Stimulated activated CD8-positive, alpha-beta memory T cell treated with anti-CD3 and anti-CD28 coated beads, Interleukin-4, amount 100 ng/mL, for 1 hour (primary cell): ENCODE measurements at regions not wholly inside any gene's neighbourhood (a gene's known extent, or its start where the extent isn't known, plus 50 kb on each side); places are given as distances from the start of the nearest gene placed in this dataset.

ENCODE experiments used
- DNase-seq, 2 donors: peaks; one replicate each; pipeline ENCODE4 v3.0.0-alpha.2; 2020; ENCODE audit warnings: low read depth in 2 of 2, low spot score in 1 of 2

DNA sequence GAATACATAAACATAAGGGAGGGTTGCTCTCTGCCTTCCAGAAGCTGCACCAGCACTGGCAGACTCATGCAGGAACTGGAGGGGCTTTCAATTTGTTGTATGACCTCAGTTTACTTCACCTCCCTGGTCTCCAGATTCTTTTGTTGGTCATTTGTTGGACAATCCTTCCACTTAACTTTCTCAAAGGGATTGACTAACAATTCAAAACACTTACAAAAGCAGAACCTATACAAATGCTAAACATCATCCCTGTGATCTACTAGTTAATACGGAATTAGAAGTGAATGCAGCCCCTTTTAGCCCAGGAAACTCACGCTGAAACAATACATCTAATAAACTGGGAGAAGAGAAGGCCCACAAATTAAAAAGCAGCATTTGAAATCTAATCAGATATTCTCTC lies 404.6 kb upstream of the BRINP1 start:
- no peak for DNase-seq

DNA sequence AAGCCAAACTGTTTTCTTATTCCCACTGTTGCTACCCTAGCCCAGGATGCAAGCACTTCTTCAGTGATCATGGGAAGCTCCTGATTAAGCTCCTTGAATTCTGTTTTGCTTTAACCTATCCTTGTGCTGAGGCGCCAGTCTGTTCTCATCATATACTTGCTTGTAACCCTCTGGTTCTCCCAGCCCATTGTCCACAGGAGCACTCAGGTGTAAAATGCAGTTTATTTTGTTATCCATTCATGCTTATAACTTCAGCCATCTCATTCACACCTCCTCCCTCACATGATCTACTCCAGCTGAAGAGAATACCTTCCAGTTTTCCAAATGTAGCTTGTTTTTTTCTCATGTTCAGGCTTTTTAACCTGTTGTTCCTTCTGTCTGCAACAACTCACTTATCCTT lies 402.1 kb upstream of the BRINP1 start:
- DNase-seq, result no peak

- no peak for DNase-seq
Measured at GRCh38 chr9:119768266-119768665, 399.0 kb upstream of the BRINP1 start.

GRCh38 chr9:119765632-119766175 lies 396.5 kb upstream of the BRINP1 start:
- DNase-seq, result no peak

GRCh38 chr9:119763260-119763659 lies 394.0 kb upstream of the BRINP1 start:
- no peak for DNase-seq

DNA sequence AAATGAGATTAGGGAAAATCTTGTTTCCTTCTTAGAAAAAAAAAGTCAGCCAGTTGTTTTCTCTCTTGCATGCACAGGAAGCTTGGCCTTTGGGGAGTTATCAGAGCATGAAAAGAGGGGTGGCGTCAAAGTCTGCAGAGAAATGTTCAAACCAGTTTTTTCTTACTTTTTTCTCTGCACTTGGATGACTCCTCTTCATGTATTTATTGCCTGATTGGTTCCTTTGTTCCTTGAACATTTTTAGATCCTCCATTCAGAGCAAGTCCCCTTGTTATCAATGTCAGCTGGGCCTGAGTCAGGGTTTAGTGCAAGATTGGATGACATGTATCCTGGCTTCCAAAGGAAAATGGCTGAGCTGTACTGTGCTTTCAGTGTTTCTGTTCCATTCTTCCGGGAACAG lies 392.6 kb upstream of the BRINP1 start:
- DNase-seq, result no peak

DNA sequence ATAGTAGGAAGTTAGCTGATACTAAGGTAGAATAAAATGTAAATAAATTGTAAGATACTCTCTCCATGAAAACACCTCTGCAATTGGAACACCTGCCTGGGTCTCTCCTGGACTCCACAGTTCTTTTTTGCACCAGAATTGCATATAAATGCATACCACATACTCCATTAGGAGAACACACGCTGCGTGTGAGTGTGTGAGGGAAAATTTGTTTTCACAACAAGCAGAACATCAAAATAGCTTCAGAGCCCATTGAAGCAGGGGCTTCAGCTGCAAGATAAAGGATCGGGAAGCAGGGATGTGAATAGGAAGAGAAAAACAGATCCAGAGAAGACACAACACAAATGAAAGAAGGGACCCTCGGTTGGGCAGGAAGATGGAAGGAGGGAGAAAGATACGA lies 389.8 kb upstream of the BRINP1 start:
- DNase-seq, result no peak

- no peak for DNase-seq
Measured at GRCh38 chr9:119758241-119758640, 389.0 kb upstream of the BRINP1 start.

GRCh38 chr9:119739476-119739875 lies 370.2 kb upstream of the BRINP1 start:
- no peak for DNase-seq

DNA sequence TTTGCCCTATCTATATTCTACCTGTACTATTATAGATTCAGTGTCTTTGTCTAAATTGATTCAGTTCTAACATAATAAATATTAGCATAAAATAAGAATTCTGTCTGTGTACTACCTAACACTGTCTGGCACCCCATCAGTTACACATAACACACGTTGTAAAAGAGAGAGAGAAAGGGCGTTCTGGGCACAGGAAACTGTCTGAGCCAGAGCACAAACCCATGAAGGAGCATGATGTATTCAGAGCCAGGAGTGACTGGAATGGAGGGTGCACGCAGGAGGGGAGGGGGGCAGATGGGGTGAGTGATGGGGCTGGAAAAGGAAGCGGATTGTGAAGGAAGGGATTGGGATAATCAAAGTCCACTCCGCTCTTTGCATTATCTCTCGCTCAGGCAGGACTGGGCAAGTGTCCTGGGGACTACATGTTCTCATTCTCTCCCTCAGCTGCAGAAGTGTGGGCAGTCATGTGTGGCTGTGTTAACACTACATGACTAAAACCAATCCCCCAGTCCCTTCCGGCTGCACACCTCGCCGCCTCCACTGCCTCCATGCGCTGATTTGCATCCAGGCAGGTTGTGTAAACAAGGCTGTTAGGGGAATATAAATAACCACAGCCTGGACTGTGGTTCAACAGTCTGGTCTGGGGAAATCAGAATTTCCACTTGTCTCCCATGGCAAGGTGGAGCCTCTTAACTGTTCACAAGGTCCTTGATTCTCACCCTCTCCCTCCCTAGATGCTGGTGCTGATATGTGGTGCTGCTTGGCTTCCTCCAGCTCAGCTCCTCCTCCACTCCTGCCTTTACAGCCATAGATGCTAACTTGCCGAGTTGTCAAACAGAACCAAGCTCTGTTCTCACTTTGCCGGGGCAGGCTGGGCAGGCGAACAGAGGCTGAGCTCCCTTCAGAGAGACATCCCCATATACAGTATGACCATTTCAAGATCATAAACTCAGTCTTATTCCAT lies 367.5 kb upstream of the BRINP1 start:
- DNase-seq, result no peak

- DNase-seq, result no peak
Measured at GRCh38 chr9:119727988-119728387, 358.8 kb upstream of the BRINP1 start.

GRCh38 chr9:119726035-119726434 lies 356.8 kb upstream of the BRINP1 start:
- DNase-seq, result no peak

GRCh38 chr9:119722384-119722783 lies 353.1 kb upstream of the BRINP1 start:
- no peak for DNase-seq

- no peak for DNase-seq
Measured at GRCh38 chr9:119712325-119712724, 343.1 kb upstream of the BRINP1 start.

DNA sequence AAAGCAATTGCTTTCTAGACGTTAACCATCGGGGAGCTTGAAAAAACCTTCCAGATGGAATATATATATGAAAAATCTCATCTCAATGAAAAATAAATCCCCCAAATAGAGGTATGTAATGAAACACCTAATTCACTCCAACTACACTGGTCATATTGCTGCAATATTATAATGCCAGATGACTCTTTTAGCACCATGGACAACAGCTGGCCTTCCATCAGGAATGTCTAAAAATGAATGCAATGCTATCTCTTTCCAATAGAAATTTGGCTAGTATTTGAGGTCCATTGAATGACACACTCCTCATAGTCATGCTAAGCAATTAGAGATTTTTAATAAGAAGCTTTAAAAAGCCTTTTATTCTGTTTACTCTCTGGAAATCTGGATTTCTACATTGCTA lies 340.2 kb upstream of the BRINP1 start:
- no peak for DNase-seq

DNA sequence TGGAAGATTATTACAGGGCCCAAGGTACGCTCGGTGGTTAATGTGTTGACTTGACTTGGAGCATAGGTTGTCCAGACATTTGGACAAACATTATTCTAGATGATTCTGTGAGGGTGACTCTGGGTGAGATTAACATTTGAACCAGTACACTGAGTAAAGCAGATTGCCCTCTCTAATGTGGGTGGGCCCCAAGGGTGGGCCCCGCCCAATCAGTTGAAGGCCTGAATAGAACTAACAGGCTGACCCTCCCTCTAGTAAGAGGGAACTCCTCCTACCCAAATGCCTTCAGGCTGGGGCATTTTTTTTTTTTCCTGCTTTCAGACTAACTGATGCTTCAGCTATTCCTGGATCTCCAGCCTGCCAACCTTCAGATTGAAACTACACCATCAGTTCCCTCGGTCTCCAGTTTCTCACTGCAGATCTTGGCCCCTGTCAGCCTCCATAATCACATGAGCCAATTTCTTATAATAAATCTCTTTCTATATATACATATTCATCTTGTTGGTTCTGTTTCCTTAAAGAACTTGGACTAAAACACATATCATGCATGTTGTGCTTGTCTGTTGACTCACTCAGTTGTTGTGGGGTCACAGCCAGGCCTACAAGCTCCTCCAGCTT lies 338.1 kb upstream of the BRINP1 start:
- no peak for DNase-seq

DNA sequence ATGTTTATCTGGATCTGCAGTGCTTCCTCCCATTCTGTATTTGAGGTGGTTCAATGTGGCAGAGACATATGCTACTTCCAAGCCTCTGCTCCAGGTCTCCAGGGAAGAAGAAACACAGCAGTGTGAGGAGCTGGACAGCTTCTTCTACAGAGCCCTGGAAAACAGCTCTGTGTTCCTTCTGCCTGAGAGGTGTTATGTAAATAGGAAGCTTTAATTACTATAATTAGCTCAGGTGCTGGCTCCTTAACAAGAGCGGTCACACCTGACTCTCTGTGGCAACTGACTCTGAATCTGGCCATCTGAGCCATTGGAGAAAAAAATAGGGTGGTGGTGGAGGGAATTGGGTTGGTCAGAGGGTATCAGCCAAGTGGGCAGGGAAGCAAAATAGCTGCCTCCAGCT lies 332.4 kb upstream of the BRINP1 start:
- DNase-seq, result no peak

GRCh38 chr9:119698535-119698934 lies 329.3 kb upstream of the BRINP1 start:
- no peak for DNase-seq

- DNase-seq, result no peak
Measured at GRCh38 chr9:119697996-119698395, 328.8 kb upstream of the BRINP1 start.

DNA sequence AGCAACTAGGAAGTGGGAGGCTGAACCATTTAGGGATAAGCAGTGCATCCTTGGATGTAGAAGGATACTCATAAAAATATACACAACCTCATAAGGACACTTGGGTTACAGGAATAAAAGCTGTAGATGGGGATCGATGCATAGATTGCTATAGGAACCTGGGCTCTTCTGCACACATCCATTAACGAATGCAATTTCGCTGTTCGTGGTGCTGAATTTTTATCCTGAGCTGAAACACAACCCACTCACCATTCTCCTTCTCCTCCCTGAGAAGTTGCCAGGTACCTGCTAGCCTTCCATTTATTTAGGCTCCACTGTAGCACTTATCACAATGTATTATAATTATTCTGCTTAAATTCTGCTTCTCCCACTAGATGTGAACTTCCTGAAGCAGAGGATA lies 320.6 kb upstream of the BRINP1 start:
- DNase-seq, result no peak

DNA sequence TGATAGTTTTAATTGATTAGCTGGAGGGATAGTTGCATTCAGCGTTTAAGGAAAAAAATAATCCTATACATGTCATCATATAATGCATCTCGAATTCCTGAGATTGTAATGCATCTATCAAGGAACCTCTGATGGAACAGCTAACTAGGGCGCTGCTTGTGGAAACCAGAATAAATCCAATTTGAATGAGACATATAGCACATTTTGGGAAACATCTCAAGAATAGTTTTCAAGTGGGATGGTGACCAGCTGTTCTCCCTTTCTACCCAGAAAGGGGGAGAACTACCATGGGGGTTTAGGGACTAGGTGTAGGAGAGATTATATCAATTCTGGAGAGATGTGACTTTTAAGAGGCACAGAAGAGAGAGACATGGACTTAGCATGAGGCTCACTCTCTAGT lies 319.3 kb upstream of the BRINP1 start:
- no peak for DNase-seq

GRCh38 chr9:119677811-119678505 lies 308.7 kb upstream of the BRINP1 start:
- no peak for DNase-seq
